ENCODE measurements at regions not wholly inside any gene's neighbourhood (a gene's known extent, or its start where the extent isn't known, plus 50 kb on each side); places are given as distances from the start of the nearest gene placed in this dataset.

- no peak for DNase-seq (ENCODE audit: low read depth)
These were observed 257.2 kb downstream of the PDHA2 start for GRCh38 chr4:96097040-96097607.

- DNase-seq (ENCODE audit: low read depth): no peak
These were observed 257.8 kb downstream of the PDHA2 start for GRCh38 chr4:96097693-96098092.

- no peak for DNase-seq (ENCODE audit: low read depth)
These were observed 259.1 kb downstream of the PDHA2 start for GRCh38 chr4:96099031-96099430.

GRCh38 chr4:96102541-96103026 is 262.7 kb downstream of the PDHA2 start:
- DNase-seq (ENCODE audit: low read depth): peak; percentile 61

- DNase-seq (ENCODE audit: low read depth): no peak
These were observed 263.2 kb downstream of the PDHA2 start for GRCh38 chr4:96103086-96103485.

- no peak for DNase-seq (ENCODE audit: low read depth)
These were observed 268.3 kb downstream of the PDHA2 start for GRCh38 chr4:96108146-96108545.

- no peak for DNase-seq (ENCODE audit: low read depth)
These were observed 272.7 kb downstream of the PDHA2 start for GRCh38 chr4:96112631-96113030.

- DNase-seq (ENCODE audit: low read depth): no peak
These were observed 280.3 kb downstream of the PDHA2 start for GRCh38 chr4:96120206-96120605.

- no peak for DNase-seq (ENCODE audit: low read depth)
These were observed 286.3 kb downstream of the PDHA2 start for GRCh38 chr4:96126227-96126626.

GRCh38 chr4:96131186-96131585 is 291.3 kb downstream of the PDHA2 start:
- no peak for DNase-seq (ENCODE audit: low read depth)

- no peak for DNase-seq (ENCODE audit: low read depth)
These were observed 294.9 kb downstream of the PDHA2 start for GRCh38 chr4:96134806-96135205.

- no peak for DNase-seq (ENCODE audit: low read depth)
These were observed 296.2 kb downstream of the PDHA2 start for GRCh38 chr4:96136056-96136455.

GRCh38 chr4:96139251-96139929 is 299.5 kb downstream of the PDHA2 start:
- no peak for DNase-seq (ENCODE audit: low read depth)

- DNase-seq (ENCODE audit: low read depth): peak; percentile 87
These were observed 305.7 kb downstream of the PDHA2 start for GRCh38 chr4:96145601-96146000.

GRCh38 chr4:96146686-96147085 is 306.8 kb downstream of the PDHA2 start:
- DNase-seq (ENCODE audit: low read depth): peak; percentile 79

GRCh38 chr4:96149894-96150293 is 310.0 kb downstream of the PDHA2 start:
- peak; percentile 43 for DNase-seq (ENCODE audit: low read depth)

- DNase-seq (ENCODE audit: low read depth): no peak
These were observed 310.6 kb downstream of the PDHA2 start for GRCh38 chr4:96150466-96150865.

GRCh38 chr4:96152824-96153223 is 312.9 kb downstream of the PDHA2 start:
- no peak for DNase-seq (ENCODE audit: low read depth)

GRCh38 chr4:96154676-96155075 is 314.8 kb downstream of the PDHA2 start:
- DNase-seq (ENCODE audit: low read depth): peak; percentile 71

GRCh38 chr4:96162636-96163035 is 322.7 kb downstream of the PDHA2 start:
- DNase-seq (ENCODE audit: low read depth): peak; percentile 27

- peak; percentile 97 for DNase-seq (ENCODE audit: low read depth)
These were observed 325.0 kb downstream of the PDHA2 start for GRCh38 chr4:96164814-96165351.

GRCh38 chr4:96166806-96167205 is 326.9 kb downstream of the PDHA2 start:
- peak; percentile 52 for DNase-seq (ENCODE audit: low read depth)

GRCh38 chr4:96170198-96170597 is 330.3 kb downstream of the PDHA2 start:
- no peak for DNase-seq (ENCODE audit: low read depth)

All from LHCN-M2 (cell line).